Suprapubic skin (tissue), 3 donors: ENCODE measurements at regions not wholly inside any gene's neighbourhood (a gene's known extent, or its start where the extent isn't known, plus 50 kb on each side); places are given as distances from the start of the nearest gene placed in this dataset.

ENCODE experiments used
- EP300 ChIP-seq: sonication (generic); formaldehyde crosslinking; IDR thresholded peaks from one replicate; pipeline ENCODE4 v1.6.1; 2017; ENCODE audit warnings: antibody characterized with exemption
- POLR2A ChIP-seq, 2 donors: fragments of 450-650 bp; IDR thresholded peaks; one replicate each; pipeline ENCODE4 v1.6.1; 2017; ENCODE audit warnings: antibody characterized with exemption in 2 of 2, mild to moderate bottlenecking in 2 of 2, moderate library complexity in 2 of 2
- TF ChIP-seq, protein P1 (sequence below), 2 donors: fragments of 200-600 bp in 1 of 2; fragments of 450-650 bp in 1 of 2; sonication (generic) in 1 of 2; IDR thresholded peaks; one replicate each; pipeline ENCODE4 v1.5.1; 2016 to 2019; ENCODE audit warnings: antibody characterized with exemption in 2 of 2, mild to moderate bottlenecking in 1 of 2, moderate library complexity in 1 of 2

DNA sequence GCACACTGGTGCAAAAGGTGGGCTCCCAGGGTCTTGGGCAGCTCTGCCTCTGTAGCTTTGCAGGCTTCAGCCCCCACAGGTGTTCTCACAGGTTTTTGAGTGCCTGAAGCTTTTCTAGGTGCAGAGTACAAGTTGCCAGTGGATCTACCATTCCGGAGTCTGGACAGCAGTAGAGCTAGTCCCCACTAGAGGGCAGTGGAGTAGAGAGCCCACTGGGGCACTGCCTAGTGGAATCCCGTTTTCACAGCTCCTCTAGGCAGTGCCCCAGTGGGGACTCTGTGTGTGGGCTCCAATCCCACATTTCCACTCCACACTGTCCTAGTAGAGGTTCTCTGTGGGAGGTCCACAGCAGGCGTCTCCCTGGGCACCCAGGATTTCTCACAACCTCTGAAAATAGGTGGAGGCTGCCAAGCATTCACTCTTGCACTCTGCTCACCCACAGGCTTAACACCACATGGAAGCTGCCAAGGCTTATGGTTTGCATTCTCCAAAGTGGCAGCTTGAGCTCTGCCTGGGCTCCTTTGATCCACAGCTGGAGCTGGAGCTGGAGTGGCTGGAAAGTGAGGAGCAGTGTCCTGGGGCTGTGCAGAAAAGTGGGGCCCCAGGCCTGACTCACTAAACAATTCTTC, 86.3 kb upstream of the PROKR2 start:
- no peak for TF ChIP-seq EP300
- TF ChIP-seq, protein P1, sequence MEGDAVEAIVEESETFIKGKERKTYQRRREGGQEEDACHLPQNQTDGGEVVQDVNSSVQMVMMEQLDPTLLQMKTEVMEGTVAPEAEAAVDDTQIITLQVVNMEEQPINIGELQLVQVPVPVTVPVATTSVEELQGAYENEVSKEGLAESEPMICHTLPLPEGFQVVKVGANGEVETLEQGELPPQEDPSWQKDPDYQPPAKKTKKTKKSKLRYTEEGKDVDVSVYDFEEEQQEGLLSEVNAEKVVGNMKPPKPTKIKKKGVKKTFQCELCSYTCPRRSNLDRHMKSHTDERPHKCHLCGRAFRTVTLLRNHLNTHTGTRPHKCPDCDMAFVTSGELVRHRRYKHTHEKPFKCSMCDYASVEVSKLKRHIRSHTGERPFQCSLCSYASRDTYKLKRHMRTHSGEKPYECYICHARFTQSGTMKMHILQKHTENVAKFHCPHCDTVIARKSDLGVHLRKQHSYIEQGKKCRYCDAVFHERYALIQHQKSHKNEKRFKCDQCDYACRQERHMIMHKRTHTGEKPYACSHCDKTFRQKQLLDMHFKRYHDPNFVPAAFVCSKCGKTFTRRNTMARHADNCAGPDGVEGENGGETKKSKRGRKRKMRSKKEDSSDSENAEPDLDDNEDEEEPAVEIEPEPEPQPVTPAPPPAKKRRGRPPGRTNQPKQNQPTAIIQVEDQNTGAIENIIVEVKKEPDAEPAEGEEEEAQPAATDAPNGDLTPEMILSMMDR (IDR thresholded peaks at IDR 0.05): no peak
- no peak for TF ChIP-seq POLR2A (IDR thresholded peaks at IDR 0.05)
